Non-pigmented ciliary epithelial cell (primary cell): ENCODE measurements at regions not wholly inside any gene's neighbourhood (a gene's known extent, or its start where the extent isn't known, plus 50 kb on each side); places are given as distances from the start of the nearest gene placed in this dataset.
"Not testable (repeated sequence)": the region's sequence is repeated elsewhere in the genome, so short reads cannot be mapped to it uniquely, and the experiment has no call there.

Experiments used
- DNase-seq: peaks from one replicate; pipeline ENCODE4 v3.0.0-alpha.2; 2010; ENCODE audit warnings: low read depth

DNA sequence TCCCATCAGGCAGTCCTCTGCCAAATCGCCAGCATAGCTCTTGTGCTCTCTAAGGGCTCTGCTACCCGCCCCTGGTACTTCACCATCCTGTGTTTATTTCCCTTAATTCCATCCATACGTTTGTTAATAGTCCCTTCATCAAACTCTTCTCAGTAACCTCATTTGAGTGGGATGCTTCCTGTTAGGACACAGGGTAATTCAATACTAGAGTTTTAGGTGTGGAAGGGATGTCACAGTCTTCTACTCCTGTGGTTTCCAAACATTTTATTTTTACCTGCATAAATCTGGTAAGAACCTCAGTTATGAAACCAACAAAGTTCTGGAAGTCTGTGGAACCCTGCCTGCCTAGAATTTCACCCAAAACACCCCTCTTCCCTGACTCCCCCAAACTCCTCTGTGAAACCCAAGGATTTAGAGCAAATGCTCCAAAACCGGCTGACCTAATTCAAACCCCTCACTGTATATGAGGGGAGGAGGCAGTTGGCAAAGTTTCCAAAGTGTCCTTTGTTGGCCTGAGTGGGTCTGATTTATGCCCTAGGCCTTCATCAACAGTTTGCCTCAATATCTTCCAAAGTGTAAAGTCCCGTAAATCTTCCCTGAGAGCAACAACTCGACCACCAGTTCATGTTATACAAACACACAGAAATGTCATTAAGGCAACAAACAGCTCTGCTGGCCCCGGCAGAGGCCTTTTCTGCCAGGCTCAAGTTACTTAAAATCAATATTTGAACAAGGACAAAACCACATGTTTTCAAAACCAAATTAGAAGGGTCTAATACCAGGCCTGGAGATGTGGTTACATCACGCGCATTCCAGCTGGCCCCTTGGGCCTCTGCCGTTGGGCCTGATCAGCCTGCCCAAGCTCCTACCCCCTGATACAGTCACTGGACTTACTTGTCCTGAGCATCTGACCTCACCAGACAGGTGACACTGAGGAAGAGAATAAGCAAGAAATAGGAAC lies 82.4 kb upstream of the FGGY start:
- no peak for DNase-seq

DNA sequence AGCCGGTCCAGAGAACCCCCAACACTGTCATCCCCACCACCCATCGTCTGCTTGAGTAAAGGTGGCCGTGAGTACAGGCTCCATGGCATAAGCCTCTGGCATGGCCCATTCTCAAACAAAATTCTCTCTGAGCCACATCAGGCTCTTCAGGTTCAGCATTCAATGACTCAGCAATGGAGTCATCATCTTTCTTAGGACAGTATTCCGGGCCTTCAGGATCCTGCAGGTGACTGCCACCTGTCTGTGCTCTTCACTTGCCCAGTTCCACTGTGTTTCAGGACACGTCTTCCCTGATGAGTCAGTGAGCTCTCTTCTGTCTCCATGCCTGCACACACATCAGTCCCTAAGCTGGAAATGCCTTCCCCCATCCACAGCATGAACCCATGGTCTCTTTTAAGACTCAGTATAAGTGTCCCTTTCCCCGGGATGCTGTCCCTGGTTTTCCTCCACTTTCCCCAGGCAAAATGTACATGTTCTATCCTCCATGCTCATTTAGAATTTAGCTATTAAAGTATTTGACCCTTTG lies 81.1 kb upstream of the FGGY start:
- DNase-seq = no peak

GRCh38 chr1:59217439-59217838 lies 79.5 kb upstream of the FGGY start:
- DNase-seq = not testable (repeated sequence)

DNA sequence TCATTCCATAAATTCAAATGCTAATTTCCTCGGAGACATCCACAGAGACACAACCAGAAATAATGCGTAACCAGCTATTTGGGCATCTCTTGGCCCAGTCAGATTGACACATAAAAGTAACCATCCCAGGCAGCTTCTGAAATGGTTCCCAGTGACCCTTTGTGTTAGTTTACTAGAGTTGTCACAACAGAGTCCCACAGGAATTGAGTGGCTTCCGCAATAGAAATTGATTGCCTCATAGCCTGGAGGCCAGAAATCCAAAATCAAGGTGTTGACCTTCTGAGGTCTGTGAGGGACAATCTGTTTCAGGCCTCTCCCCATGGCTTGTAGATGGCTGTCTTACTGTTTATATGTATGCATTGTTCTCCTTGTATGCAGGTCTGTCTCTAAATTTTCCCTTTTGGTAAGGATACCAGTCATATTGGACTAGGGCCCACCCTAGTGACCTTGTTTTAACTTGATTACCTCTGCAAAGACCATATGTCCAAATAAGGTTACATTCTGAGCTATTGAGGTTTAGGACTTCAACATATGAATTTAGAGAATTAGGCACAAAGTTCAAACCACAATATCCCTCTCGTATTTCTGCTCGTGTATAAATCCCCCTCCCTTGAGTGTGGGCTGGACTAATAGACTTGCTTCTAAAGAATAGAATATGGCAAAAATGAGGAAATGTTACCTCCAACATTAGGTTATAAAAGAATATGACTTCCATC lies 78.2 kb upstream of the FGGY start:
- DNase-seq = no peak

DNA sequence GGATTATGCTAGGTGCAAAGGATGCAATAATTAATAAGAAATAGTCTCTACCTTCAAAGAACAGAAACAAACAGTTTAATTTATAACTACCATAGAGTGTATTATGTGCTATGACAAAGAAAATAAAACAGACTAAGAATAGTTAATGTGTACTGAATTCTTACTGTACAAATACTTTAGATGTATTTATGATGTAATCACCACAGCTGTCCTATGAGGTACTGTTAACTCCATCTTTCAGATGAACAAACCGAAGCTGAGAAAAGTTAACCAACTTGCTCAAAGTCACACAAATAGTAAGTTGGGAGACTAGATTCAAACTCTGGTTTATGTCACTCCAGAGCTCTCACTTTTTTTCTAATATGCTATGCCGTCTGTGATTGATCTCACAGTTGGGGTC lies 77.0 kb upstream of the FGGY start:
- DNase-seq = no peak

DNA sequence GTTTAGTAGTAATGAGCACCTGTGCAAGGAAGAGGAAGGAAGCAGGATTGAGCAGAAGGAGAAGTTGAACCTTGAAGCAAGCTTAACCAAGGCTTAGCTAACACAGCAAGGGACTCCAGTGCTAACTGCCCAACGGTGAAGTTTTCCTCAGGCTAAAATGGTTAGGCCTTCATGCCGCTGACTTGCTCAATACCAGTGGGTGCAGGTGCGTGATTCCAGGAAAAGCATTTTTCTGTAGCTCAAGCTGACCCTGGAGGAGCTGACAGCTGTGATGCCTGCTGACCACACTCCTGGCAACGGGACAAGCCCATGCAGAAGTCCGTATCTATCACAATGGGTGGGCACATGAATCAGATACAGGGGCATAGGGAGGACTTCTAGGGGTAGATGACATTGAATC lies 76.5 kb upstream of the FGGY start:
- no peak for DNase-seq

DNA sequence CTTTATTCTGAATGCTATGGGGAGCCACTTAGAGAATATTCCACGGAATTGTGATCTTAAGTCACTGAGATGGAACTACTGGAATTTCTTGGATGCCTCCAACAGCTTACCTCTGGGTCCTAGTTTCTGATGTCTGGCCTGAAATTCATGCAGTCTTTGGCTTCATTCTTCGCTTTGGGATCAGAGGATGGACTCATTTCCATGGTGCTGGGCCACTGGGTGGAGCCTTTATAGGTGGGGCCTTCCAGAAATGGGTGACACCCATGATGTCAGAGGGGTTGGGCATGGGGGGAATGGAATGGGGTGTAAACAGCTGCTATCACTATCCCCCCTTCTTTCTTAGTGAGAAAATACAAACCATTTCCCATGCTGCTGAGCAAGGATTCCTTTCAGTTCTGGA lies 73.7 kb upstream of the FGGY start:
- no peak for DNase-seq

- DNase-seq = no peak
Observed at GRCh38 chr1:59223989-59224634, 72.8 kb upstream of the FGGY start.

DNA sequence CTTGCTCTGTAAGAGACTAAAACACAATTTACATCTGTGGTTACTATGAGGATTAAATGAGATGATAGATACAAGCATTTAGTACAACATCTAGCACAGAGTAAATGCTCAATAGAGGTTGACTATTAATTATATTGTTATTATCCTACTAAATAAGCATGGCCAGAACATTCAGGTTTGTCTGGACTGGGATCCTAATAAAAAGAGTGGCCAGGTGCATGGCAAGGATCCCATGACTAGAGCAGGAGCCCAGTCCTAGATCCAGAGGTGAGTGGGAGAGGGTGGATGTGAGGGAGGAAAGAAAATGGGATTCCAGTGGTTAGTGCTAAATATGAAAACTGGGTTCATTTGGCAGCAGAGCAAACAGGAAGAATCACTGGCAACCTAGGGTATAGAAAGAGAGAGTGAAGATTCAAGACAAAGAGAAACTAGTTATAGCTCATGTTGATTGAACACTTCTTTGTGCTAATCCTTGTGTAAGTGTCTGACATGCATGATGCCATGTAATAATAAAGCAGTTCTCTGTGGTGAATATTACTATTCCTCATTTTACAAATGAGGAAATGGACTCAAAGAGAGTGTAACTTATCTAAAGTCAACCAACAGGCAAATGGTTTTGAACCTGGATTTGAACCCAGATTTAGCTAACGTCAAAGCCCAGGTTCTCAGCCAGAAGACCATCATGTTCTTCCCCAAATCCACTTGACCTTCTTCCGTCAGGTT lies 71.1 kb upstream of the FGGY start:
- DNase-seq = no peak

- no peak for DNase-seq
Observed at GRCh38 chr1:59229138-59229537, 67.8 kb upstream of the FGGY start.

- DNase-seq = no peak
Observed at GRCh38 chr1:59230622-59231021, 66.3 kb upstream of the FGGY start.

- DNase-seq = no peak
Observed at GRCh38 chr1:59232216-59232615, 64.7 kb upstream of the FGGY start.

GRCh38 chr1:59233444-59233843 lies 63.5 kb upstream of the FGGY start:
- DNase-seq = no peak

- DNase-seq = no peak
Observed at GRCh38 chr1:59236721-59237545, 60.0 kb upstream of the FGGY start.

DNA sequence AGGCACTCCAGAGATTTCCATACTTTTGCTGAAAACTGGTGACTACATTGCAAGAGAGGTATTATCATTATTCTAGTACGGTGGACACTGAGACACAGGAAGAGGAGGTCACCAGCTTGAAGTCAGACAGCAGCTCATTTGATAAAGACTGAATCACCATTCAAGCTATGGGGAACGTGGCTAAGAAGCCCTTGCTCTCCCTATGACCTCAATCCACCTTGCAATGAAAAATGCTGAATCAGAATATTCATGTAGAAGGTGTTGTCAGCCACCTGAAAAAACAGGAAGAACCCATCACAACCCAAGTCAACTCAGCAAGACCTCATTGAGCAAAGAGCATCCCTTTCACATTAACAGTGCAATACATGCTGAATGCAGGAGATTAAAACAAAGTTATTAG lies 59.0 kb upstream of the FGGY start:
- DNase-seq = no peak

GRCh38 chr1:59238333-59238934 lies 58.5 kb upstream of the FGGY start:
- DNase-seq = no peak

DNA sequence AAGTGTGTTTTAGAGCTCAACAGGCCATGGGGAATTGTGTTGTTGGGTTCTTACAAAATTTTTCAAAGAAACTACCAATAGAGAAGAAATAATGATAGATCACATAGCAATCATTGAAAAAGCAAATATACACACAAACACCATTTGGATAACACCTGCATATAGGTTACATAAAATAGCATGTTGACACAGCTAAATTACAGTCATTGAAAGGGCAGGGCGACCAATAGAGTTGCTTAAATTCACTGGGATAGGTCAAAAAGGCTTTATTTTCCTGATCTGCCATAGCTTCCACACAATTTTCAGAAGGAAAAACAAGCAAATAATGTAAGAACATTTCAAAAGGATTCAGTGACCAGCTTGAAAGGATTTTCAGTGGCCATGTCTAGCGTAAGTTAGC lies 57.9 kb upstream of the FGGY start:
- no peak for DNase-seq

DNA sequence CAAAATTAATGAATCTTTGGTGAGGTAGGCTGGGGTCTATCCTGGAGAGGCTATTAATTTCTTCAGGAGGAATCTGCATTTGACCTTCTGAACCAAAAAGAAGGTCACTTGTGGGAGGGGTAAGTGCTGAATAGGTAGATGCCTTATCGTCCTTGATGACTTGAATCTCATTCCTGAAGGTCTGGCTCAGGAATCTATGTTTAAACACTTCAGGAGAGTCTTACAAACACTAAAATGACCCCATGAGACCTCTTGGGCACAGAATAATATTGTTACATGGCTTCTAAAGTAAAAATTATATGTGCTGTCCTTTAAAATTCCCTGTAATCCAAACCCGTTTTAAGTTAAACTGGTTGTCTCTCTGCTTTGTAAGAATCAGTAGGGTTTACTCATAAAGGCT lies 55.0 kb upstream of the FGGY start:
- no peak for DNase-seq

DNA sequence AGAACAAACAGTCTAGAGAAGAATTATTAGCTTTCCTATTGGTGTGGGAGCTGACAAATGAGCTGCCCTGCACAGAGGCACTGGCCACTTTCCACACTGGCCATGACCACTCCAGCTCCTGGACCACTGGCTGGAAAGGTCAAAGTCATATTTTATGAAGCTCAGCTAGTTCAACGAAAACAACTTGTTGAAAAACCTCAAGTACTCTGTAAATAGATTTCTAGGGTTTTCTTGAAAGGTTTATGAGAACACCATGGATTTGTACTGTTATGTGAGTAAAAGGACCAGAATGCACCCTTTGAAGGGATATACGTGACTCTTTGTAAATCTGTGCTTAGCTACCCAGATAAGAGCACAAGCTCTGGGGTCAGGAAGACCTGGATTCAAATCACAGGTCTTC lies 54.5 kb upstream of the FGGY start:
- no peak for DNase-seq

GRCh38 chr1:59243550-59243949 lies 53.3 kb upstream of the FGGY start:
- no peak for DNase-seq

GRCh38 chr1:59243978-59244377 lies 52.9 kb upstream of the FGGY start:
- no peak for DNase-seq
